ENCODE measurements at regions not wholly inside any gene's neighbourhood (a gene's known extent, or its start where the extent isn't known, plus 50 kb on each side); places are given as distances from the start of the nearest gene placed in this dataset.
"Not testable (repeated sequence)": the region's sequence is repeated elsewhere in the genome, so short reads cannot be mapped to it uniquely, and the experiment has no call there.

GRCh38 chr22:49694462-49695260 is 133.0 kb downstream of the BRD1 start:
- no peak for DNase-seq

- DNase-seq, result no peak
Observed at GRCh38 chr22:49693848-49694247, 133.8 kb downstream of the BRD1 start.

GRCh38 chr22:49693416-49693815 is 134.3 kb downstream of the BRD1 start:
- DNase-seq, result no peak

- DNase-seq, result no peak
Observed at GRCh38 chr22:49692499-49693225, 135.0 kb downstream of the BRD1 start.

GRCh38 chr22:49691256-49691655 is 136.4 kb downstream of the BRD1 start:
- no peak for DNase-seq

GRCh38 chr22:49690454-49690853 is 137.2 kb downstream of the BRD1 start:
- DNase-seq, result no peak

- DNase-seq, result no peak
Observed at GRCh38 chr22:49689858-49690257, 137.8 kb downstream of the BRD1 start.

- no peak for DNase-seq
Observed at GRCh38 chr22:49689255-49689770, 138.4 kb downstream of the BRD1 start.

GRCh38 chr22:49688516-49689254 is 139.0 kb downstream of the BRD1 start:
- no peak for DNase-seq

GRCh38 chr22:49687786-49688515 is 139.7 kb downstream of the BRD1 start:
- DNase-seq, result no peak

- DNase-seq, result no peak
Observed at GRCh38 chr22:49687333-49687732, 140.3 kb downstream of the BRD1 start.

GRCh38 chr22:49686495-49687219 is 141.0 kb downstream of the BRD1 start:
- no peak for DNase-seq

GRCh38 chr22:49685686-49686085 is 142.0 kb downstream of the BRD1 start:
- no peak for DNase-seq

GRCh38 chr22:49685116-49685515 is 142.6 kb downstream of the BRD1 start:
- DNase-seq, result no peak

- DNase-seq, result no peak
Observed at GRCh38 chr22:49683032-49683431, 144.6 kb downstream of the BRD1 start.

- not testable (repeated sequence) for DNase-seq
Observed at GRCh38 chr22:49680819-49681218, 146.9 kb downstream of the BRD1 start.

GRCh38 chr22:49678842-49679170 is 148.9 kb downstream of the BRD1 start:
- DNase-seq, result no peak

- DNase-seq, result no peak
Observed at GRCh38 chr22:49678137-49678841, 149.4 kb downstream of the BRD1 start.

GRCh38 chr22:49677495-49677889 is 150.2 kb downstream of the BRD1 start:
- no peak for DNase-seq

- no peak for DNase-seq
Observed at GRCh38 chr22:49676783-49677494, 150.7 kb downstream of the BRD1 start.

GRCh38 chr22:49676230-49676629 is 151.4 kb downstream of the BRD1 start:
- DNase-seq, result no peak
